HG03378 (cell line): ENCODE measurements at regions not wholly inside any gene's neighbourhood (a gene's known extent, or its start where the extent isn't known, plus 50 kb on each side); places are given as distances from the start of the nearest gene placed in this dataset.
"Not testable (repeated sequence)": the region's sequence is repeated elsewhere in the genome, so short reads cannot be mapped to it uniquely, and the experiment has no call there.

ENCODE experiments used
- ATAC-seq: cut with Tn5 transposase; IDR thresholded peaks from one replicate; pipeline ENCODE4 v1.9.1; 2021; ENCODE audit warnings: mild to moderate bottlenecking, moderate library complexity; ENCODE audit not compliant: unreplicated experiment

DNA sequence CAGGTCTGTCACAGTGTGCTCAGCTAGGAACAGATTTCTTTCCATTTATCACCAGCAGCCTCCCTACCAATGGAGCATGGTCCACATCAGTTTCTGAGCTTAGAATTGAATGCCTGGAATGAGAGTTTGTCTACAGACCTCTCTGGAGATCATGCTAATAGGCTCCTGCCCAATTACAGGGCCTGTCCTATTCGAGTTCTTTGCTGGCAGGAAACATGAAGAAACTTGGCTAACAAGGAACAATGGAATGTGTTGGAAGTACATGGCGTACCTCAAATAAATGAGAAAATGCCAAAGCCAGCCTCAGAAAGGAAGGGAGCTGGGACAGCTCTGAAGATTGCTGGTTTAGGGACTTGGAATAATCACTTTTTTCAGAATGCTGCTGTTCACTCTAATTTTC, 186.0 kb upstream of the AKR1E2 start:
- ATAC-seq: no peak

DNA sequence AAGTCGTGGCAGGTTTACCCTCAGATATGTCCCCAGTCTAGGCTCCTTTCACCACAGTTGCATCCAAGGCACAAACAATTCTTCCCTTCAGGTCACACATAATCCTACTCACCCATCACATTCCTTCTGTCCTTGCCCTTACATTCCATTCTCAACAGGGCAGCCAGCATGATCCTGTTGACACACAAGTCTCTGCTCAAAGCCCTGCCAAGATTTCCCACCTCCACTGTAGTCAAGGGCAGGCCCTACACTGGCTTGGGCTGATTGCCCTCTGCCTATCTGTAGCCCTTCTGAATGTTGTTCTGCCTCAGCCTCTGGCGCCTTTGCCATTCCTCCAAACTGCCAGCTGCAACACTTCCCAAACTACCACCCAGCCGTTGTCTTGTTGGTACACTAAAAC, 187.9 kb upstream of the AKR1E2 start:
- ATAC-seq: no peak

DNA sequence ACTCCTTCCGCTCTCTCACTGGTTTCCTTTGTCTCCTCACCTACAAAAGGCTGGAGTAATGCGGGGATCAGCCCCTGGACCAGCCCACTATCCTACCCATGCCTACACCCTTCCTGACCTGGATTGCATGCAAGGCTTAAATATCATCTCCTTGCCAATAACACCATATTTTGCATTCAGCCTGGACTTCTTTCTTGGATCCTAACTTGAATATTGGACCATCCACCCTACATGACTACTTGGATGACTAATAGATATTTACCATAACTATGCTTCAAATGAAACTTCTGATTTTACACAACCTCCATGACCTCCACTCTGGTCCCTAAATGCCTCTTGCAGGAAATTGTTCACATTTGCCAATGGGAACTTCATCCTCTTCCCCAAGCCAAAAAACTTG, 188.3 kb upstream of the AKR1E2 start:
- no peak for ATAC-seq

- no peak for ATAC-seq
These were observed 190.1 kb upstream of the AKR1E2 start for GRCh38 chr10:4635883-4636282.

GRCh38 chr10:4635388-4635787, 190.6 kb upstream of the AKR1E2 start:
- ATAC-seq: no peak

GRCh38 chr10:4633776-4634175, 192.2 kb upstream of the AKR1E2 start:
- ATAC-seq: no peak

- no peak for ATAC-seq
These were observed 192.8 kb upstream of the AKR1E2 start for GRCh38 chr10:4633186-4633585.

- ATAC-seq: no peak
These were observed 193.2 kb upstream of the AKR1E2 start for GRCh38 chr10:4632757-4633156.

DNA sequence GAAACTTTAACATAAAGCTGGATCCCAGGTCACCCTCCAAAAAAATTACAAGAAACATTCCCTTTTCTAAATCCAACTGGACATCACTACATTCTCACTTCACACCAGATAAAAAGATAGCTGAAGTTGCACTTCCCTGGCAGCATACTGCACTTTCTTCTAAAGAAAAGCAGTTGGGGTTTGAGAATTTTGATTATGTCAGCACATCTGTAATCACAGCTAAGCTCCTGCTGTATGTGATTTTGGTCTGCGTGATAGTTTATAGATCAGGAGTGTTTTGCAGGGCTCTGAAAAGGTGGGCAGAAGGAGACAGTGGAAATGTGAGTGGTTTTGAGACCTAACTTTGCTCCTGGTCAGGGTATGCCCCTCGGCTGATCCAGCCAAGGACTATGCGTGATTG, 199.1 kb upstream of the AKR1E2 start:
- no peak for ATAC-seq

GRCh38 chr10:4623757-4624420, 202.1 kb upstream of the AKR1E2 start:
- no peak for ATAC-seq

GRCh38 chr10:4623200-4623599, 202.8 kb upstream of the AKR1E2 start:
- ATAC-seq: no peak

DNA sequence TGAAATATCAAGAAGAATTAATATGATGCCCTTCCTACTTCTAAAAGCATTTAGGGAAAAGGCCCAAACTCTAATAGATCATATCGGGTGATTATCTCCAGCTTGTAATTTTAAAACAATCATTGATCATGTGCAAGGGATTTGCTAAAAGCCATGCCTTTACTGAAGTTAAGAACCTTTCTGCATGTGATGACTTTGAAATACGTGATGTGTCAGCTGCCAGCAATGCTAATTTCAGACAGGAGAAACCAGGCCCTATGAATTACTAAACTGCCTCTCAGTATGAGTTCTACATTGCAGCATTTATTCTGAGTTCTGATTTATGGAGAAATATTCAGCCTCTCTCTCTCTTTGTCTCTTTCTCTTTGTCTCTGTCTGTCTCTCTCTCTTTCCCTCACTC, 203.6 kb upstream of the AKR1E2 start:
- ATAC-seq: no peak

- no peak for ATAC-seq
These were observed 208.4 kb upstream of the AKR1E2 start for GRCh38 chr10:4617589-4617988.

GRCh38 chr10:4615042-4615441, 211.0 kb upstream of the AKR1E2 start:
- ATAC-seq: no peak

DNA sequence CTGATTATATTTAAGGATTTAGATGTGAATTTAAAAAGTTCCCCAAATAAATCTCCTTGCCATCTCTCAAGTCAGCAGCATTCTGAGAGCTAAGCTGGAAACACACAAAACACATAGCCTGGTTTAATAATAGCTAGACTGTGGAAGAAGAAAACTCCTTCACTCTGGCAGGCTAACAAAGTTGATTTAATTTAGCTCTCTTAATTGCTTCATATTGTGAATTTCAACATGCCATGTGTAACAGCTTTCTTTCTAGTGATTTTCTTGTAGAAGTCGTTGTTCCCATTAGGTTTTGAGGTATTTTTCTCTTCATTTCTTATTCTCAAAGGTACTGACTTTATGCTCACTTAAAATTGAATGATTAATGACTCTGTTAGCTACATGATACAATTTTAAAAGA, 216.8 kb upstream of the AKR1E2 start:
- no peak for ATAC-seq

DNA sequence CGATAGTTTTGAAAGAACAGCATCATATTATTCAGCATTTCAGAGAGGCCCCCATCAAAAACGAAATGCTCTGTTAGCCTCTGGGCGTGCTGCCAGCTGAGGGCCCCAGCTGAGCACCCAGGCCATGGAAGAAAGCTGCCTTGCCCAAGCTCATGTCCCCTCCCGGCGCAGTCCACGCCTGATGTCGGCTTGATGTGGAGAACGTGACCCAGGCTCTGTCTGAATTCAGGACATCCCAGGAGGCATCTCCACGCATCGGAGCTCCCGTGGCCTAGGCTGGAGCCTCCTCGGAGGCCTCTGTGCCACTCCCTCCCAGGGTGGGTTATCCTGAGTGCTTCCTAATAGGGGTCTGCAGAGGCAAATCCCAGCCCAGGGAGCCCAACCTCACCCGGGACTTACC, 218.3 kb upstream of the AKR1E2 start:
- no peak for ATAC-seq

DNA sequence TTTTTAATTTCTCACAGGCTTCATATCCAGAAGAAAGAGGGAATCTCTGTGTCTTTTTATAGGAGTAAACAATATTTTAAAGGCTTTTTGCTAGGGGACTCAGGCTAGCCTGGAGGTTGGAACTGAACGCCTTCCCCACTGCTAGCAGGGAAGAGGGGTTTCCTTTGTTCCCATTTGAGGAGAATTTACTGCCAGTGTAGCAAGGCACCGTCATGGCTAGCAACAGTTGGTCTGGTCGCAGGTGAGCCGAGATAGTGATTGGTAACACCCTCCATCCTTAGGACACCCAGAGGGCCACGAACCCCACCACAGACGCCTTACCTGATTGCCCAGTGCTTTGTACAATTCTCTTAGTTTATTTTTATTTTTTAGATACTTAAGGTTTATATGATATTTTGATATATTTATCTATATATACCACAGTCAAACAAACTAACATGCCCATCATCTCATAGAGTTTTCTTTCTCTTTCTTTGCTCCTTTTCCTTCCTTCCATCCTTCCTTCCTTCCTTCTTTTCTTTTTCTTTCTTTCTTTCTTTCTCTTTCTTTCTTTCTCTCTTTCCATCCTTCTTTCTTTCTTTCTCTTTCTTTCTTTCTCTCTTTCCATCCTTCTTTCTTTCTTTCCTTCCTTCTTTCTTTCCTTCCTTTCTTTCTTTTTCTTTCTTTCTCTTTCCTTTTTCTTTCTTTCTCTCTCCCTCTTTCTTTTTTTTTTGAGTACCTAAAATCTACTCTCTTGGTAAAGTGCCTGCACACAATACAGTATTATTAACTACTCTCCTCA, 219.0 kb upstream of the AKR1E2 start:
- no peak for ATAC-seq

- ATAC-seq: no peak
These were observed 223.1 kb upstream of the AKR1E2 start for GRCh38 chr10:4602764-4603491.

- no peak for ATAC-seq
These were observed 226.5 kb upstream of the AKR1E2 start for GRCh38 chr10:4599471-4599870.

DNA sequence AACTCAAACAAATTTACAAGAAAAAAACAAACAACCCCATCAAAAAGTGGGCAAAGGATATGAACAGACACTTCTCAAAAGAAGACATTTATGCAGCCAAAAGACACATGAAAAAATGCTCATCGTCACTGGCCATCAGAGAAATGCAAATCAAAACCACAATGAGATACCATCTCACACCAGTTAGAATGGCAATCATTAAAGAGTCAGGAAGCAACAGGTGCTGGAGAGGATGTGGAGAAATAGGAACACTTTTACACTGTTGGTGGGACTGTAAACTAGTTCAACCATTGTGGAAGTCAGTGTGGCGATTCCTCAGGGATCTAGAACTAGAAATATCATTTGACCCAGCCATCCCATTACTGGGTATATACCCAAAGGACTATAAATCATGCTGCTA, 228.1 kb upstream of the AKR1E2 start:
- ATAC-seq: not testable (repeated sequence)

DNA sequence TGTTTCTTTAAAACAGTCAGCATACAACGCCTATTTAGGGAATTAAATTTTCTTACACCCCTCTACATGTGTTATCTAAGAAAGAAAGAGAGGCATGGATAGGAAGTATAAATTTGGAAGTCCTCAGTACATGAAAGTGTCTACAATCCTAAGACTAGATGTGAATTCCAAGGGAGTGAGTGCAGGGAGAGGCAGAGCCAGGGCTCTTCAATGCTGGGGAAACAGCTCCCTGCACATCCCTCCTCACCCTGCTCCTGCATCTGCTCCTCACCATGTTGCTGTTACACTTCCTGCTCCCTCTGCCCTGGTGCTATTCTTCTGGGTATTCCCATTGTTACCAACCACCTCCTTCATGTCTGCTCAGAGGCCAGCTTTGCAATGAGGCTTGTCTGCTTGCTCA, 229.1 kb upstream of the AKR1E2 start:
- no peak for ATAC-seq

DNA sequence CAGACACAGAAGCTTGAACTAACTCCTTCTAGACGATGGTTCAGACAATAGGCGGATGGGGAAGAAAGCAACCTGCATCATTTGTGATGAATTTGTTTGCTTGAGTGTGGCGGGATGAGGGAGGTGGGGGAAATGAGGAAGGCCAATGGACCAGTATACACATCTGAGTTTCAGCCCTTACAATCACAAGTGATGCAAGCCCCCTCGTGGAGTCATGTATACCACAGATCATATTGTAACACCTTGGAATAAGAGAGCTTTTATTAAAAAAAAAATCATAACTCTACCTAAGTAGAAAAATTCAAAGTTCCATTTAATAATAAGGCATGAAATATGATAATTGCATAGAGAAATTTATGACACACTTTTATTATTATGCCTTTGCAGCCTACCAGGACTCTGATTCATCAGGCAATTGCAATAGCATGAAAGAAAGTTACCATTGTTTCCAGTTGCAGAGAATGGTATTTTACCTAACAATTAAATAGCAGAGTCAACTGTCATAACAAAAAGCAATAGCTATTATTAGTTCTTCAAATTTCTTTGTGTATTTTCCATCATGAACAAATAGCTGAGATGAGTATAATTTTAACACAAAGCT, 230.2 kb upstream of the AKR1E2 start:
- ATAC-seq: no peak
